H1 (cell line): ENCODE measurements at regions not wholly inside any gene's neighbourhood (a gene's known extent, or its start where the extent isn't known, plus 50 kb on each side); places are given as distances from the start of the nearest gene placed in this dataset.

Experiments
- CBX5 ChIP-seq: fragments of 300-800, 300-1000 bp; sonication (generic); IDR thresholded peaks from 2 replicates; pipeline ENCODE4 v1.7.1; 2016; ENCODE audit warnings: antibody characterized with exemption, low read length, low read depth
- KDM4A ChIP-seq: IDR thresholded peaks from one replicate; pipeline ENCODE4 v1.7.1; 2012; ENCODE audit warnings: low read depth, mild to moderate bottlenecking, moderate library complexity, low read length, inconsistent platforms; ENCODE audit not compliant: severe bottlenecking
- MAFK ChIP-seq: IDR thresholded peaks from 2 replicates; pipeline ENCODE4 v1.6.1; 2012; ENCODE audit warnings: low read depth, mild to moderate bottlenecking, improper control_type of control experiment, low read length
- NANOG ChIP-seq: IDR thresholded peaks from 2 replicates; pipeline ENCODE4 v1.6.1; 2011; ENCODE audit warnings: low read length, low read depth, mild to moderate bottlenecking, inconsistent platforms; ENCODE audit not compliant: insufficient read depth, poor library complexity, severe bottlenecking

GRCh38 chr6:106763361-106763760 lies 134.0 kb downstream of the QRSL1 start (continued):
- TF ChIP-seq NANOG = no peak
- TF ChIP-seq MAFK = no peak
- no peak for TF ChIP-seq KDM4A
- no peak for TF ChIP-seq CBX5
